ENCODE measurements at regions not wholly inside any gene's neighbourhood (a gene's known extent, or its start where the extent isn't known, plus 50 kb on each side); places are given as distances from the start of the nearest gene placed in this dataset.

- TF ChIP-seq TBP (optimal IDR thresholded peaks at IDR 0.05; ENCODE audit: low read depth, low read length): no peak
- no peak for TF ChIP-seq USF2 (CRISPR knock-in tag; IDR thresholded peaks at IDR 0.05)
- no peak for TF ChIP-seq ZNF644 (tag; IDR thresholded peaks at IDR 0.05; ENCODE audit: low read depth)
- TF ChIP-seq CBFB (CRISPR knock-in tag; IDR thresholded peaks at IDR 0.05): no peak
- TF ChIP-seq CTCF (IDR thresholded peaks at IDR 0.05 in 2 of 3, conservative IDR thresholded peaks at IDR 0.05 in 1 of 3; ENCODE audit: insufficient read depth in 2 of 3, low read depth in 1 of 3, low read length in 3 of 3): no peak
- TF ChIP-seq GMEB1 (CRISPR knock-in tag; IDR thresholded peaks at IDR 0.05): no peak
- no peak for TF ChIP-seq BRCA1 (IDR thresholded peaks at IDR 0.05)
- TF ChIP-seq BRCA1 (CRISPR knock-in tag; IDR thresholded peaks at IDR 0.05): no peak
- no peak for TF ChIP-seq POLR2AphosphoS5 (IDR thresholded peaks at IDR 0.05; ENCODE audit: control insufficient read depth, insufficient read depth, low read depth, low read length)
- TF ChIP-seq FOXO4 (CRISPR knock-in tag; IDR thresholded peaks at IDR 0.05): no peak
- no peak for TF ChIP-seq TARDBP (IDR thresholded peaks at IDR 0.05)
- no peak for TF ChIP-seq ZBTB11 (CRISPR knock-in tag; IDR thresholded peaks at IDR 0.05)
- no peak for TF ChIP-seq ZFP1 (CRISPR knock-in tag; IDR thresholded peaks at IDR 0.05)
- TF ChIP-seq BACH1 (tag; IDR thresholded peaks at IDR 0.05): no peak
These were observed 80.3 kb upstream of the STMND1 start for GRCh38 chr6:17021539-17021889.

Measured in K562 (cell line).